ENCODE measurements at regions not wholly inside any gene's neighbourhood (a gene's known extent, or its start where the extent isn't known, plus 50 kb on each side); places are given as distances from the start of the nearest gene placed in this dataset.

DNA sequence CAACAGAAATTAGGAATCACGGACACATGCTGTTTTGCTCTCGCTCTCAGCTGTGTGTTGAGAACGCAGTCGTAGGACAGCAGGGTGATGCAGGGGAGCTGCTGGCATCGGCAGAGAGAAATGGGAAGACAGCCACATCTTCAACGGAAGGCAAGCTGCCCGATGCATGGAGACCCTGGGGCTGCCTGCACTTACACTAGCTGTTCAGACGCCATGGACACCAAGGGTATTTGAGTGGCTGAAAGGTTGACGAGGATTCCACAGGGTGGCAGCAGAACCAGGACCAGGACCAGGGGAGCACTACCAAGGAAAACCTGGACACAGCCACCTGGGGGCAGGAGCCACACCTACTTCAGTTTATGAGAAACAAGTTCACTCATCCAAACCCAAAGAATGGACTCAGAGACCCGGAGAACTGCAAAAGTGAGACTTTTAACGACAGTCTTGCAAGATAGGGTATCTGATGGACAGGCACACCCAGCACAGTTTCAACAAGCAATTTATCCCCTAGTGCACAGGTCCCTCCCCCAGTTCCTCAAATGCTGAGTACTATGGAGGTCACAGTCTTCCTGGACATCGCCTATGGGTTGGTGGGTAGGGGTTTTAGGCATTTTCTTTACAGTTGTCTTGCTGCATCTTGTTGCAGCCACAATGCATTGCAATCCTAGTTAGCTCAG is 56.3 kb upstream of the ENTPD6 start:
- H3K9me2 ChIP-seq (ENCODE audit: insufficient read depth): no peaks in the 10 kb centered on the region
- no peak overlapping the region for H3K27ac Mint-ChIP-seq
- H3K9me3 Mint-ChIP-seq: no peaks in the 10 kb centered on the region
- H3K79me2 ChIP-seq (replicated peaks; ENCODE audit: insufficient read depth): no peaks in the 10 kb centered on the region
- no peak overlapping the region for H2AFZ ChIP-seq
- no peaks in the 10 kb centered on the region for H3F3A ChIP-seq (replicated peaks; ENCODE audit: low read depth)
- DNase-seq (ENCODE audit: low spot score): peak; percentile 52
- TF ChIP-seq, protein P1, sequence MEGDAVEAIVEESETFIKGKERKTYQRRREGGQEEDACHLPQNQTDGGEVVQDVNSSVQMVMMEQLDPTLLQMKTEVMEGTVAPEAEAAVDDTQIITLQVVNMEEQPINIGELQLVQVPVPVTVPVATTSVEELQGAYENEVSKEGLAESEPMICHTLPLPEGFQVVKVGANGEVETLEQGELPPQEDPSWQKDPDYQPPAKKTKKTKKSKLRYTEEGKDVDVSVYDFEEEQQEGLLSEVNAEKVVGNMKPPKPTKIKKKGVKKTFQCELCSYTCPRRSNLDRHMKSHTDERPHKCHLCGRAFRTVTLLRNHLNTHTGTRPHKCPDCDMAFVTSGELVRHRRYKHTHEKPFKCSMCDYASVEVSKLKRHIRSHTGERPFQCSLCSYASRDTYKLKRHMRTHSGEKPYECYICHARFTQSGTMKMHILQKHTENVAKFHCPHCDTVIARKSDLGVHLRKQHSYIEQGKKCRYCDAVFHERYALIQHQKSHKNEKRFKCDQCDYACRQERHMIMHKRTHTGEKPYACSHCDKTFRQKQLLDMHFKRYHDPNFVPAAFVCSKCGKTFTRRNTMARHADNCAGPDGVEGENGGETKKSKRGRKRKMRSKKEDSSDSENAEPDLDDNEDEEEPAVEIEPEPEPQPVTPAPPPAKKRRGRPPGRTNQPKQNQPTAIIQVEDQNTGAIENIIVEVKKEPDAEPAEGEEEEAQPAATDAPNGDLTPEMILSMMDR (conservative IDR thresholded peaks at IDR 0.05; ENCODE audit: low read depth in 2 of 2): peak; percentile 34 to 55; a peak in 3 of 4 replicates
- TF ChIP-seq CREB1 (CRISPR knock-in tag; IDR thresholded peaks at IDR 0.05; ENCODE audit: low read depth): no peak
- H3K36me3 Mint-ChIP-seq (ENCODE audit: low read depth): no peaks in the 10 kb centered on the region
- no peaks in the 10 kb centered on the region for H3K4me1 ChIP-seq (ENCODE audit: insufficient read depth)
- no peak overlapping the region for H3K4me3 Mint-ChIP-seq
- H3K27me3 ChIP-seq (ENCODE audit: insufficient read depth): no peaks in the 10 kb centered on the region
- peaks cover 4% of the 10 kb centered on the region for H3K27me3 Mint-ChIP-seq (ENCODE audit: insufficient read depth, low read depth, poor library complexity)
- no peaks in the 10 kb centered on the region for H4K20me1 ChIP-seq (replicated peaks; ENCODE audit: insufficient read depth)
- peak; percentile 75 for ATAC-seq
- H3K27ac ChIP-seq (ENCODE audit: low read depth): no peak overlapping the region
- H3K4me3 ChIP-seq: no peak overlapping the region
- H3K4me2 ChIP-seq: no peak overlapping the region
- H3K36me3 ChIP-seq (ENCODE audit: insufficient read depth): no peaks in the 10 kb centered on the region
- peaks cover 10% of the 10 kb centered on the region; the same call in 1 of the 3 replicates for H3K4me1 Mint-ChIP-seq

DNA sequence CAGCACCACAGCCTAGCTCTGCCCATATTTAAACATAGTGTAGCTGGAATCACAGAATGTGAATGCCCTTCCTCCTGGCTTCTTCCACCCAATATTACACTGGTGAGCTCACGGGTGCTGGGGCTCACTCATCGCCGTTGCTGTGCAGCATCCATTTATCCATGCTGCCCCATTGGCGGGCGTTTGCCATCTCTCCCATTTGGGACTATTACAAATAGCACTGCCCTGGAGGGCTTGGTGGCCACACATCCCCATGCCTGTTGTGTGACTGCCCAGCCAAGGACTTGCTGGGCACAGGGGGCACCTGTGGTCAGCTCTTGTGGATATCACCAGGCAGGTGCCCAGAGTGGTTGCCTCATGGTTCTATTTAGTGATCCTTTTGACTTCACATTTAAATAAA is 54.5 kb upstream of the ENTPD6 start:
- no peak overlapping the region for H3K4me2 ChIP-seq
- H3K27me3 ChIP-seq (ENCODE audit: insufficient read depth): no peaks in the 10 kb centered on the region
- H2AFZ ChIP-seq: no peak overlapping the region
- no peak overlapping the region for H3K4me3 ChIP-seq
- Mint-ChIP-seq H3K27me3 (ENCODE audit: insufficient read depth, low read depth, poor library complexity) (peaks cover 8% of the 10 kb centered on the region), H3K4me3 (no peak overlapping the region), H3K4me1 (peaks cover 7% of the 10 kb centered on the region; the same call in 1 of the 3 replicates), H3K36me3 (ENCODE audit: low read depth) (no peaks in the 10 kb centered on the region), H3K27ac (no peak overlapping the region), H3K9me3 (no peaks in the 10 kb centered on the region)
- H4K20me1 ChIP-seq (replicated peaks; ENCODE audit: insufficient read depth): no peaks in the 10 kb centered on the region
- no peaks in the 10 kb centered on the region for H3F3A ChIP-seq (replicated peaks; ENCODE audit: low read depth)
- H3K9me2 ChIP-seq (ENCODE audit: insufficient read depth): no peaks in the 10 kb centered on the region
- no peaks in the 10 kb centered on the region for H3K4me1 ChIP-seq (ENCODE audit: insufficient read depth)
- H3K36me3 ChIP-seq (ENCODE audit: insufficient read depth): no peaks in the 10 kb centered on the region
- no peaks in the 10 kb centered on the region for H3K79me2 ChIP-seq (replicated peaks; ENCODE audit: insufficient read depth)
- ATAC-seq (no peak), DNase-seq (ENCODE audit: low spot score) (no peak)
- no peak overlapping the region for H3K27ac ChIP-seq (ENCODE audit: low read depth)
- TF ChIP-seq EZH2phosphoT487 (IDR thresholded peaks at IDR 0.05; ENCODE audit: unreplicated experiment) (no peak), POLR2AphosphoS5 (IDR thresholded peaks at IDR 0.05; ENCODE audit: low read depth) (no peak), NANOG (IDR thresholded peaks at IDR 0.05; ENCODE audit: borderline replicate concordance) (no peak), STAT1 (IDR thresholded peaks at IDR 0.05; ENCODE audit: unreplicated experiment) (no peak), ZNF331 (CRISPR knock-in tag; IDR thresholded peaks at IDR 0.05; ENCODE audit: low read depth) (no peak), JUNB (IDR thresholded peaks at IDR 0.05; ENCODE audit: unreplicated experiment) (no peak), EZH2 (IDR thresholded peaks at IDR 0.05; ENCODE audit: low read depth, unreplicated experiment) (no peak)
- TF ChIP-seq, protein P2, sequence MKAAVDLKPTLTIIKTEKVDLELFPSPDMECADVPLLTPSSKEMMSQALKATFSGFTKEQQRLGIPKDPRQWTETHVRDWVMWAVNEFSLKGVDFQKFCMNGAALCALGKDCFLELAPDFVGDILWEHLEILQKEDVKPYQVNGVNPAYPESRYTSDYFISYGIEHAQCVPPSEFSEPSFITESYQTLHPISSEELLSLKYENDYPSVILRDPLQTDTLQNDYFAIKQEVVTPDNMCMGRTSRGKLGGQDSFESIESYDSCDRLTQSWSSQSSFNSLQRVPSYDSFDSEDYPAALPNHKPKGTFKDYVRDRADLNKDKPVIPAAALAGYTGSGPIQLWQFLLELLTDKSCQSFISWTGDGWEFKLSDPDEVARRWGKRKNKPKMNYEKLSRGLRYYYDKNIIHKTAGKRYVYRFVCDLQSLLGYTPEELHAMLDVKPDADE (IDR thresholded peaks at IDR 0.05): no peak
- TF ChIP-seq, protein P3, sequence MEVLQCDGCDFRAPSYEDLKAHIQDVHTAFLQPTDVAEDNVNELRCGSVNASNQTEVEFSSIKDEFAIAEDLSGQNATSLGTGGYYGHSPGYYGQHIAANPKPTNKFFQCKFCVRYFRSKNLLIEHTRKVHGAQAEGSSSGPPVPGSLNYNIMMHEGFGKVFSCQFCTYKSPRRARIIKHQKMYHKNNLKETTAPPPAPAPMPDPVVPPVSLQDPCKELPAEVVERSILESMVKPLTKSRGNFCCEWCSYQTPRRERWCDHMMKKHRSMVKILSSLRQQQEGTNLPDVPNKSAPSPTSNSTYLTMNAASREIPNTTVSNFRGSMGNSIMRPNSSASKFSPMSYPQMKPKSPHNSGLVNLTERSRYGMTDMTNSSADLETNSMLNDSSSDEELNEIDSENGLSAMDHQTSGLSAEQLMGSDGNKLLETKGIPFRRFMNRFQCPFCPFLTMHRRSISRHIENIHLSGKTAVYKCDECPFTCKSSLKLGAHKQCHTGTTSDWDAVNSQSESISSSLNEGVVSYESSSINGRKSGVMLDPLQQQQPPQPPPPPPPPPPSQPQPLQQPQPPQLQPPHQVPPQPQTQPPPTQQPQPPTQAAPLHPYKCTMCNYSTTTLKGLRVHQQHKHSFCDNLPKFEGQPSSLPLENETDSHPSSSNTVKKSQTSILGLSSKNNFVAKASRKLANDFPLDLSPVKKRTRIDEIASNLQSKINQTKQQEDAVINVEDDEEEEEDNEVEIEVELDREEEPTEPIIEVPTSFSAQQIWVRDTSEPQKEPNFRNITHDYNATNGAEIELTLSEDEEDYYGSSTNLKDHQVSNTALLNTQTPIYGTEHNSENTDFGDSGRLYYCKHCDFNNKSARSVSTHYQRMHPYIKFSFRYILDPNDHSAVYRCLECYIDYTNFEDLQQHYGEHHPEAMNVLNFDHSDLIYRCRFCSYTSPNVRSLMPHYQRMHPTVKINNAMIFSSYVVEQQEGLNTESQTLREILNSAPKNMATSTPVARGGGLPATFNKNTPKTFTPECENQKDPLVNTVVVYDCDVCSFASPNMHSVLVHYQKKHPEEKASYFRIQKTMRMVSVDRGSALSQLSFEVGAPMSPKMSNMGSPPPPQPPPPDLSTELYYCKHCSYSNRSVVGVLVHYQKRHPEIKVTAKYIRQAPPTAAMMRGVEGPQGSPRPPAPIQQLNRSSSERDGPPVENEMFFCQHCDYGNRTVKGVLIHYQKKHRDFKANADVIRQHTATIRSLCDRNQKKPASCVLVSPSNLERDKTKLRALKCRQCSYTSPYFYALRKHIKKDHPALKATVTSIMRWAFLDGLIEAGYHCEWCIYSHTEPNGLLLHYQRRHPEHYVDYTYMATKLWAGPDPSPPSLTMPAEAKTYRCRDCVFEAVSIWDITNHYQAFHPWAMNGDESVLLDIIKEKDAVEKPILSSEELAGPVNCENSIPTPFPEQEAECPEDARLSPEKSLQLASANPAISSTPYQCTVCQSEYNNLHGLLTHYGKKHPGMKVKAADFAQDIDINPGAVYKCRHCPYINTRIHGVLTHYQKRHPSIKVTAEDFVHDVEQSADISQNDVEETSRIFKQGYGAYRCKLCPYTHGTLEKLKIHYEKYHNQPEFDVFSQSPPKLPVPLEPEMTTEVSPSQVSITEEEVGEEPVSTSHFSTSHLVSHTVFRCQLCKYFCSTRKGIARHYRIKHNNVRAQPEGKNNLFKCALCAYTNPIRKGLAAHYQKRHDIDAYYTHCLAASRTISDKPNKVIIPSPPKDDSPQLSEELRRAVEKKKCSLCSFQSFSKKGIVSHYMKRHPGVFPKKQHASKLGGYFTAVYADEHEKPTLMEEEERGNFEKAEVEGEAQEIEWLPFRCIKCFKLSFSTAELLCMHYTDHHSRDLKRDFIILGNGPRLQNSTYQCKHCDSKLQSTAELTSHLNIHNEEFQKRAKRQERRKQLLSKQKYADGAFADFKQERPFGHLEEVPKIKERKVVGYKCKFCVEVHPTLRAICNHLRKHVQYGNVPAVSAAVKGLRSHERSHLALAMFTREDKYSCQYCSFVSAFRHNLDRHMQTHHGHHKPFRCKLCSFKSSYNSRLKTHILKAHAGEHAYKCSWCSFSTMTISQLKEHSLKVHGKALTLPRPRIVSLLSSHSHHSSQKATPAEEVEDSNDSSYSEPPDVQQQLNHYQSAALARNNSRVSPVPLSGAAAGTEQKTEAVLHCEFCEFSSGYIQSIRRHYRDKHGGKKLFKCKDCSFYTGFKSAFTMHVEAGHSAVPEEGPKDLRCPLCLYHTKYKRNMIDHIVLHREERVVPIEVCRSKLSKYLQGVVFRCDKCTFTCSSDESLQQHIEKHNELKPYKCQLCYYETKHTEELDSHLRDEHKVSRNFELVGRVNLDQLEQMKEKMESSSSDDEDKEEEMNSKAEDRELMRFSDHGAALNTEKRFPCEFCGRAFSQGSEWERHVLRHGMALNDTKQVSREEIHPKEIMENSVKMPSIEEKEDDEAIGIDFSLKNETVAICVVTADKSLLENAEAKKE (CRISPR knock-in tag; IDR thresholded peaks at IDR 0.05): no peak
